OCI-M1 (cell line): ENCODE measurements at regions not wholly inside any gene's neighbourhood (a gene's known extent, or its start where the extent isn't known, plus 50 kb on each side); places are given as distances from the start of the nearest gene placed in this dataset.
"Not testable (repeated sequence)": the region's sequence is repeated elsewhere in the genome, so short reads cannot be mapped to it uniquely, and the experiment has no call there.

Experiments
- DNase-seq: peaks from one replicate; lab custom pipeline; 2025; lab: John Stamatoyannopoulos, UW

DNA sequence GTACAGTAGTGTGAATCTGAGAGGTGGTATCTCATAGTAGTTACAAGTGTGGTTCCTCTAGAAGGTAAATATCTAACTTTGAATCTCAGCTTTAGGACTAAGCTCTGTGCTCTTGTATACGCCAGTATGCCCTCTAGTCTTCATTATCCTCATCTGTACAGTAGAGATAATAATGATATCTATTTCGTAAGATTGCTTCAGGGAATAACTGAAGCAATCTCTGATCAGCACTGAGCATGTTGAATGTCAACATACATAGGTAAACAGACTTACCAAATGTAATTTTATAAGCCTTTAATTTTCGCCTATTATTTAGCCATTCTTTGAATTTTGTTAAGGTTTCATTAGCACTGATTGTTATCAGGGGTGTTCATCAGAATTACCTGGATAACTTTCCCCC, 175.2 kb upstream of the ANKRD50 start:
- no peak for DNase-seq

DNA sequence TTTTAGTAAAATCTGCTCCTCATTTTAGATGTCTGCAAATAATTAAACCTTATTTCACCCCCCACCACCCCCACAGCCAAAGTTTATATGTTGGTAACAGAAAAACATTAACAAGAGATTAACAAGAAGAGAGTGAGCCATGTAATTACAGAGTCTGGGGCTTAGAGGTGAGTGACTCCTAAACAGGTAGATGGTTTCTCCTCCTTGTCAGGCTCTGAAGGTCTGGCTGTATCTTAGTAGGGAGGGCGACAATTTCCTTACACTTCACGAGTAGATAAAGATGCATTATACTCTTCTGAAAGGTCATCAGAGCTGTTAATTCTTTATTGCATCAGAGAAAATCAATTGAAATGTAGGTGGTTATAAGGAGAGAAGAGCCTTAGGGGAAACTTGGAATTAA, 171.8 kb upstream of the ANKRD50 start:
- no peak for DNase-seq

DNA sequence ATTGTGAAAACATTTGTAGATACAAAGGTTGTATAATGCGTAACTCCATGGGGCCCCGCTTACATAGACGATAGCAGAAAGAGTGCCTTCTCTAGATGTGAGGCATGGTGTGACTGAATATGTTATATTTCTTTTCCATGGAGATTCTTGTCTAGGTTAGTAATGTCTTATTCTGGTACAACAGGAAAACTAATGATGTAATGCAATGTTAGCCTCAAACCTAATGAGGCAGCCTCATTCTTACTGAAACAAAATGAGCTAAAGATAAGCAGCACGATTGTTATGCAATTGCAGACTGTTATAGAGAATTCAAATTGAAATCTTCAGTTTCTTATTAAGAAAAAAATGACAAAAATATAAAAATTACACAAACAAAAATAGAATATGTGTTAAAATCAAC, 171.1 kb upstream of the ANKRD50 start:
- DNase-seq, result no peak

DNA sequence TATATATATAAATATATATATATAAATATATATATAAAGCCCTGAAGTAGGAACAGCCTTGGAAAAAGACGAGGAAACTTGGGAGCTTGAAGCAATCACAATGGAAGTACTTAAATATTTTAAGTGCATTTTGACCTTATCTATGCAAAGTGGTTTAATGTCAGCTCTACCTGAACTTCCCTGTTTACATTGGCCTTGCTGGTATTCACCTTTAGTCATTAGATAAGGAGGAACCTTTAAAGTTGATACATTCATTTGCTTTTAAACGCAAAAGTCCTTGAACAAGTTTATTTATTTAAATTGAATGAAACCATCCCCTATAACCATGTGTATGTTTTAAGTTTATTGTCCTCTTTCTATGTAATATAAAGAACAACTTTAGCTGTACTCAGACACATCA, 166.7 kb upstream of the ANKRD50 start:
- no peak for DNase-seq

DNA sequence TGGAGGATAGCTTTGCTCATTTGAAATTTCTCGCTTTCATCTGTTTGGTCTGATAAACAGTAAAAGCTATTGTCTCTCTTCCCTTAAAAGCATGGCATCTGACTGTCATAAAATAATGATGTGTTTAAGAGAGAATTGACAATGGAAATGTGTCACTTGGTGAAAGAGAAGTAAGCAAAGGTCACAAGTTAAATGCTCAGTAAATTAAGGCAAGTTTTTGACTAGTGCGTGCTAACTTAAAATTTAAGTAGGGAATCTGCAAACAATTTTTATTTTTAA, 161.6 kb upstream of the ANKRD50 start:
- DNase-seq, result no peak

DNA sequence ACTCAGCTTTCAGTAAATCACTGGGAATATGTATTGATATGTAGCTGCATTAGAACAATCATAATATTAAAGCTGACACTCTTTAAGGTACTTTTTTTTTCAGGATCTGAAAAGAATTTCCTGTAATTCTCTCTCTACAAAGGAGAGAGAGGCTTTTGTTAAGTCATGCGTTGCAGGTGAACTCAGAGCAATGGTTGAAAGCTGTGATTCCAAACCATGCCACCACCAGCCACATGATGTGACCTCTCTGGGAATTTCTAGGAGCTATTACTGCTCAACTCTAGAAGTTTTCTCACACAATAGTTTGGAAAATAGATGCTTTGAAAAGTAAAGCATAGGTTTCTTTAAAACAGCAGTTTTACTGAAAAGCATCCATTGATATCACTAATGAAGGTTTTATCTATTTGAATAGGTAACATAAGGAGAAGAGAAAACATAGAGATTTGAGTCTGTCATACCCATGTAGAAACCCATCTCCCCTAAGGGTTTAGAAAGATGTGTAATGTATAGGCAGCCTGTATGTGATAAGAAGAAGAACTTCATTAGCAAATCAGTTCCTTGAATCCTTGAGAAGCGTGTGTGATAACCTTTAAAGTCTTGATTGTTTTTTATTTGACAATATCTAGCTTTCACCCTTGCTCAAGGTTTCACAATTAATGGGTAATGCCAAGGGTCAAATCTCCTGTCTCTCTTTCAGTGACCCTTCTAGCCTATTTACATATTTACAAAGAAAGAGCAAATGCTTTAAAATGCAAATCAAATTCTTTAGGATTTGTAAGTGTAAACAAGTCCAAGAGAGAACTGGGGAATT, 161.0 kb upstream of the ANKRD50 start:
- no peak for DNase-seq

DNA sequence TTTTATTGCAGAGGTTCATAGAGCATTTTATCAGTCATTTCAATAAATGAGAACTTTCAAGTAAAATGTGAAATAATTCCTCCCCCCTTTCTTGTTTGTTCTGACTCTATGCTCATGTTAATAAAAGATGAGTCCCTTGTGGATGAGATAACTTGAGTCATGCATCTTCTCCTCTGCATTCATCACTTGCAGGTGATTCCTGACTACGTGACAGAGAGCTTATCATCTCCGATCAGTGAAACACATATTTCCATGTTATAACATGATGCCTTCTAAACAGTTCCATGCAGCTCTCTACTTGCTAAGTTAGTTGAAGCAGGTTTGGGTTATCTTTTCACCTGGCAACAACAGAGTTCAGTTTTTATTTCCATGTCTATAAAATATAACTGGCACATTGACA, 160.1 kb upstream of the ANKRD50 start:
- no peak for DNase-seq

DNA sequence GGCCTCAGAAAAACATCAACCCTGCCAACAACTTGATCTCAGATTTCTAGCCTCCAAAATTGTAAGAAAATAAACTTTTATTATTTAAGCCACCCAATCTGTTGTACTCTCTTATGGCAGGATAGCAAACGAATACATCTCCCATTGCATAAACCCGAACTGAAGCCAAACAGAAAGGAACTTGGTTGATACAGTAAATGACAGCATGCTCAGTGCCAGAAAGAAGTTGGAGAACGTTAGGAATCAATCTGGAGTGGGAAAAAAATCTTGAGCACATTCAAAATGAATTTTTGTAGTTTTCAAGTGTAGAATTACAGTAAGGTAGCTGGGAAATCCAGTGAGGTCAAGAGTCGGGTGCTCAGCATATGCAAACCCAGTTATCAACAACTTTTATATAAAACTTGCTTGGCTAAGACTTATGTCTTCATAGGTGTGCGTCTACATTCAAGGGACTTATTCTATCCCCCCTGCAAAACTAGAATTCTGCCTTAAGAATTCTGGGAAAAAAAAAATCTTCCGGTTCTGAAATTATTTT, 157.5 kb upstream of the ANKRD50 start:
- no peak for DNase-seq

DNA sequence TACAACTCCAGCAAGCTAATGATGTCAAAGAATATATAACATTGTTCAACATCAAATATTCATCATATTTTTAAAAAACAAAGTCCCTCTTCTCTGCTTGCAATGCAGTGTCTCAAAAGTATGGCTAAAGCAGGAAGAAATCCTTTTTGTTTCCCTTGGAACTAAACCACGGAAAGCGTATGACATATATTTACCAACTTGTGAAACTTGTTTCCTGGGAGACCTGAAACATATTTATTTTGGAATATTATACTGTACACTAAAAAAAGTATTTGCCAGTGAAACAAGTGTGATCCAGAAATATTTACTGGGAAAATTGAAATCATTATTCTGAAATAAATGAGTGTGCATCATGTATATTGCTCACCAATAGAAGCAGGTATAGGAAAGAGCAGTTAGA, 156.0 kb upstream of the ANKRD50 start:
- DNase-seq, result no peak

DNA sequence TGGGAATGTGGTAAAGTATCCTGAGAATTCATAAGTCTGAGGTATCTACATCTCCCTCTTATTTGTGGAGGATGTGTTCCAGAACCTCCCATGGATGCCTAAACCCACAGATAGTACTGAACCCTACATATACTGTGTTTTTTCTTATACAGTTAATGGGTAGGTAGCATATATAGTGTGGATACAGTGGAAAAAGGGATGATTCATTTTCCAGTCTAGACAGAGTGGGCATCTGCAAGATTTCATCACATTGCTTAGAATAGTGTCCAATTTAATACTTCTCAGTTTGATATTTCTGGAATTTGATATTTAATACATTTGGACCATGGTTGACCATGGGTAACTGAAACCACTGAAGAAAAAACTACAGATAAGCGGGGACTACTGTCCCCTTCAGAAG, 155.0 kb upstream of the ANKRD50 start:
- DNase-seq, result no peak

DNA sequence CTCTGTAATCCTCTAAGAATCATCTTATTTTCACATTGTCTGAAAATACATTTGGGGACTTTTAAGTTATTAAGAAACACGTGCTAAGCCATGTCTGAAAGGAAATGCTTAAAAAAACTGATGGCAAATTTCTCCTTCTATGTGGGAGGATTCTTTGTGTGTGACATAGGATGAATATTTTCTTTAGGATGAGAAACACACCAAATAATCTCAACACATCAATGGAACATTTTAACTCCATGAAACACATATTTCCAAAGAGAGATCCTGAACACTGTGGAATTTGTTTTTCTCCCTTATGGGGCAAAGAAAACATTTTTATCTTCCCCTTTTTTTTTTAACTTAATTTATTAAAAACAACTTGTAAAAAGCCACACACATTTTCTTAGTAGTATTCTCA, 153.8 kb upstream of the ANKRD50 start:
- DNase-seq, result no peak

DNA sequence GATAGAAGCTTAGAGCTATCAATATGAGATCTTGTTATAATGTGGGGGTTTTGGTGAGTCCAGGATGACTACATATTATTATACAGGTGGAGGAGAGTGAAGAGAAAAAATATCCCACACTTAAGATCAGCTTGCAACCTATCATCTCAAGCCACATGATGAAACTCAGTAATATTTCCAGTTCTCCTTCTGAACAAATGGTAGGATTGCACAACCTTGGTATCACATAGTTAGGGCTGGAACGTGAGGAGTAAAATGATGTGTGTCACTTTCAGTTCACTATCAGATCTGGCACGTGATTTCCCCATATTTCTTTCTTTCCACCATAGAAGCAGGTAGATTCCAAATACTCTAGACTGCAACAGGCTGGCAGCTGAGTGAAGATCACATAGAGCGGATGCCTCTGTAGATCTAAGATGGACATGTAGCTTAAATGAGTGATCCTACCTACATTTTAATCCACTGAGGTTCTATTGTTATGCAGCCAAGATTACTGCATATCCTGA, 150.6 kb upstream of the ANKRD50 start:
- DNase-seq, result peak; percentile 67

DNA sequence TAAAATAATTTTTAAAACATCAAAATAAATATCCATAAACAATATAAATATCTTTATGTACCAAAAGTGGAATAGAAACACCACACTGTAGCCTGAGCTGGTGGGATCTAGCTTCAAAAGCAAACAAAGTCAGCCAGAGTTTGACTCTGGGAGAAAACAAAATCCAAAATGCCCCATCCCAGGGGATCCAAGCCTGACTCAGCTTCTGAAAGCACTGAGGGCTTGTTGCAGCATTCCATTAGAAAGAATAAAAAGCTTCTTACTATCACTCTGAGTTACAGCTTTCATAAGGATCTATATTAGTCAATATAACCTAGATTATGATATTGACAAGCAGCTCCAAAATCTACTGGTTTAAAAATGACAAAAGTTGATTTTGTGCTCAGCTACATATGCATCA, 149.7 kb upstream of the ANKRD50 start:
- no peak for DNase-seq

DNA sequence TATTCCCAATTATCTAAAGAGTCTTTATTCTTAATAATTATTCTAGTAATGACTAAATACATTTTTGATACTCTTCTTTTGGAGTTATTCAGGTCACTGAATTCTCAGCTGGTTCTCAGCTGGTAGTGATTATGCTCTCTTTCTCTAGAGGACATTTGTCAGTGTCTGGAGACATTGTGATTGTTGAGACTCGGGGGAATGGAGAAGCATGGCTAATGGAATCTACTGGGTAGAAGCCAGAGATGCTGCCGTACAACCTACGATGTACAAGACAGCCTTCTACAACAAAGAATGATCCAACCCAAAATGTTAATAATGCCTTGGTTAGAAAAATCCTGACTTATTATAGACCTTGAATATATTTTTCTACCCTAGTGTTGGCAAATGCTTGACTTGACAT, 149.2 kb upstream of the ANKRD50 start:
- no peak for DNase-seq

DNA sequence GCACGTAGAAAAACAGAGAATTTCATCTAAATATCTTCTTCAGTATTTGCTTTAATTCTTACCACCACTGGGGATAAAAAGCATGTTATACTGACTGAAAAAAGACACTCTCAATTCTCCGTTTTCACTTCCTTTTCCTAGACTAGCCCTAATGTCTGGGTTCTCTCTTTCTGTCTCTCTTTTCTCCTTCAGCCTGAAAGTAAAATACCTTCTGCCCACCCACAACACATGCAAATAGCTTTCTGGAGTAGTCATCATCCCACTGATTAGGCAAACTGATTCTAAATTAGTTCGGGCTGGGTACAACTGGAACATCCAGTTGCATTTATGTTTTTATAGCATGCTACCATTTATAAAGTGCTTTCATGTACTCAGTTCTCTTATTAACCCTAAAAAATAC, 142.4 kb upstream of the ANKRD50 start:
- DNase-seq, result no peak

DNA sequence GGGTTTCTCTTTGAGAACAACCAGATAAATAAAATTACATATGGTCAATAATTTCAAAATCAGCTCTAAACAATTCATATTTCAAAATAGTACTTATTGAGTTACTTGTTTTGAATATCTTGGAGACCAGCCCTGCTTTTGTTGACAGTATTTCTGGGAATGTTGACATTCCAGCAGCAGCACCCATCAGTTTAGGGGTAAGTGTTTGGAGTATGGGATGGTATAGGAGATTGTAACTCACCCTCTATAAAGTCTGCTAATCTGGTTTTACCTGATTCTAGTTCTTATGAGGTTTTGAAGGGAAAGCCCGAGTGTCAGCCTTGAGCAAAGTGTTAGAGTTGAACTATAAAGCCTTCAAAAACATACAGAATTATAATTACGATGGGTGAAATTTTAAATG, 139.2 kb upstream of the ANKRD50 start:
- no peak for DNase-seq

DNA sequence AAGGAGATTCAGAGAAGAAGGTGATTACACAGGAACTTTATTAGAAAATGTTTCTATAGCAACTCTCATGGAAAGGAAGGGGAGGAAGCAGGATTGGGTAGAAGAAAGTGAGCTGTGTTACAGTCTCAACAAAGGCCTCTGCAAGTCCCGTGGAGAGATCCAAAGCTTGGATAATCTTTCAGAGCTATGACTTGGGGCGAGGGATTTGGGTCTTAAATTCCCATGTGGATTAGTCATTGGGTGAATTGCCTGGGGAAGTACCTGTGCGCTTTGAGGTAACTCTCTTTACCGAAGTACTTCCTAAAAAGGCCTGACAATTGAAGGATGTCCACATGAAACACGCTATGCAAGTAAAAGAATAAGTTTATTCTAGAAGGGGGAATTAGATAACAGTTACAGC, 133.8 kb upstream of the ANKRD50 start:
- DNase-seq, result no peak

DNA sequence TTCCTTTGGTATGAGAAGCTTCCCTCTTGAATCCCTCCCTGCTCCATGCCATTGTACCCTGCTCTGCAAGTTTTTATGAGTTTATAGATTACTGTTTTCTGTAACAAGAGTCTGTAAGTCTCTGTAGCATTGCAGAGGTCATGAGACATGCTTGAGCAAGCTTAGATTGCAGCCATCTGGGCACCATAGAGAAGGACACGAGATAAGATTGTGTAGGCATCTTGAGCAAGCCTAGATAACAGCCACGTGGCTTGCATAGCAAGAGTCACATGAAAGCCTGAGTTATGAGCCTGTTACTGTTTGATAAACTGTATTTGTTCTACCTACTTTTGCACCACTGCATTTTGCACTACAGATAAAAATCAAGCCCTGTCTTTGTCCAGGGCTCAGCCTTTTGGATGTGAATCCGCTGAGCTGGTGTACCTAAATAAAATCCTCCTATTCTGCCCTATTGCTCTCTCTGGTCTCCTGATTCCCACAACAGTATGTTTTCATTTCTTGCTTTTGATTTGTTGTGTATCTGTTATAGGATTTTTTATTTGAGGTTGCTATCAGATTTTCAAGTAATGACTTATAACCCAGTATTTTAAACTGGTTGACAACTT, 127.4 kb upstream of the ANKRD50 start:
- DNase-seq, result peak; percentile 65

DNA sequence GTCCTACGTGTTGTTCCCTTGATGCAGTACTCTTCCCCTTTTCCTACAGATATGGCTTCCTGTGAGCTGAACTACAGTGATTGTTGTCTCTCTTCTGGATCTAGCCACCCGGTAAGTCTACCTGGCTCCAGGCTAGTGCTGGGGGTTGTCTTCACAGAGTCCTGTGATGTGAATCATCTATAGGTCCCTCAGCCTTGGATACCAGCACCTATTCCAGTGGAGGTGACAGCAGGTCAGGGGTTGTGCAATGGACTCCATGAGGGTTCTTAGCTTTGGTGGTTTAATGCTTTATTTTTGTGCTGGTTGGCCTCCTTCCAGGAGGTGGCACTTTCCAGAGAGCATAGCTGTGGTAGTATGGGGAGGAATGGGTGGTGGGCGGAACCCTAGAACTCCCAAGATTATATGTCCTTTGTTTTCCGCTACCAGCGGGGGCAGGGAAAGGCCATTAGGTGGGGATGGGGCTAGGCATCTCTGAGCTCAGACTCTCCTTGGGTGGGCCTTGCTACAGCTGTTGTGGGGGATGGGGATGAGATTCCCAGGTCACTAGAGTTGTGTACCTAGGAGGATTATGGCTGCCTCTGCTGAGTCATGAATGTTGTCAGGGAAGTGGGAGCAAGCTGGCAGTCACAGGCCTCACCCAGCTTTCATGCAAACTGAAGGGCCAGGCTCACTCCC, 121.4 kb upstream of the ANKRD50 start:
- no peak for DNase-seq

DNA sequence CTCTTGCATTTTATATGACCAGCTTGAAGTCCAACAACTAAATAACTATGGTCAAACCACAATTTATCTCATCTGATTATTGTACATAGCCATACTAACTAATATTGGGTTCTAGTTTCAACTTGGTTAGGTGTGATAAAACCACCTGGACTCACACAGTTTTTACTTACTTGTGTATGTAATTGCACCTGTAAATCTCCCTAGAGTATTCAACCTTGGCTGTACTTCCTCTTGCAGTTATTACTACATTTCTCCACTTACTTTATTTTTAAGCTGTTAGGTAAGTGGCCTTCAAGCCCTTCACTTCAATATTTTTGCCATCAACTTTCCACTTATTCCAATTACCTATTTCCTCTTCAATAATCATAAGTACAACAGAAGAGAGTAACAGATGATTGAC, 115.8 kb upstream of the ANKRD50 start:
- DNase-seq, result no peak

DNA sequence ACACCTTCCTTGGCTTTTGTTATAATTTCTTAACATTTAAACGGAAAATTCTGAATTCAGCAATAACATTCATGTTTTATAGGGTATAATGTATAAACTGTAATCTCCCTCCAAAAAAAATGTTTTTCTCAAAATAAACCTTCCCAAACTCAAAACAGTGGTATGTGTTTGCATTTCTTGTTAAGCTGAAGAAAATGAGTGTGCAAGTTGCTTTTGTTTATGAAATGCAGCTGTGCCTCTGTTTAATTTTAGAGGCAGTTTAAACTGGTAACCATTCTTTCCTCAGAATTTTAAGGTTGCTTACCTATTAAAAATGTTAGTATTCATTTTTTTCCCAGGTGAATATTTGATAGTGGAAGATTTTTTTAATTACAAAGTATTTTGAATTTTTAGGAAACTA, 105.0 kb upstream of the ANKRD50 start:
- DNase-seq, result no peak

DNA sequence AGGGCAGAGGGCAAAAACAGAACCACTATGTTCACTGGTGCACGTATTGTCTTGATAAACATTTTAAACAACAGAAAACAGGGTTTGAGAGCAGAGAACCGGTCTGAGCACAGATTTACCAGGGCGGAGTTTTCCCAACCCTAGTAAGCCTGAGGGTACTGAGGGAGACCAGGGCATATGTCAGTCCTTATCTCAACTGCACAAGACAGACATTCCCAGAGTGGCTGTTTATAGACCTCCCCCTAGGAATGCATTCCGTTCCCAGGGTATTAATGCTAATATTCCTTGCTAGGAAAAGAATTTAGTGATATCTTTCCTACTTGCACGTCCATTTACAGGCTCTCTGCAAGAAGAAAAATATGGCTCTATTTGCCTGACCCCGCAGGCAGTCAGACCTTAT, 99.7 kb upstream of the ANKRD50 start:
- not testable (repeated sequence) for DNase-seq

DNA sequence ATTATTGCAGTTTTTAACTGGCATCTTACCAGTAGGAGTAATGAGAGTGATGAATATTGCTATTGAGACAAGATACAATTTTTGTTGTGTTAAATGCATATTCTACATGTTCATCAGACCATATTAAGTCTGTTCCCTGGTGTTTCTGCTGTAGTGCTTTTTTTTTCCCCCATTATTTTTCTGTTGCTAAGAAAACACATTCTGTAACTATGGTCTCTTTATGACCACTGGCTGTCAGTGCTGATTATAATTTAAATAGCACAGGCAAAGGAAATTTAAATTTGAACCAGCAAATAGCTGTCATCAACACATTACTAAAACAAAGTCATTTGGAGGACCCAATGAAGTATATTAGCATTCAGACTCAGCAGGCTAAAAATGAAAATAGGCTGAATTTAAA, 98.3 kb upstream of the ANKRD50 start:
- DNase-seq, result no peak
